Activated CD4-positive, alpha-beta T cell treated with anti-CD3 and anti-CD28 coated beads, Interleukin-2, amount 10 ng/mL, durations not matched to agents 7 days and 5 days (primary cell): ENCODE measurements at regions not wholly inside any gene's neighbourhood (a gene's known extent, or its start where the extent isn't known, plus 50 kb on each side); places are given as distances from the start of the nearest gene placed in this dataset.

Experiments used
- CTCF ChIA-PET: fragments of 350-600 bp; sonication (Branson Sonifier 250); formaldehyde crosslinking; loops from one replicate; lab custom pipeline; 2021; ENCODE audit warnings: antibody characterized with exemption; lab: Charles Lee
- POLR2A ChIA-PET: fragments of 350-600 bp; sonication (Branson Sonifier 250); formaldehyde crosslinking; loops from one replicate; lab custom pipeline; 2021; ENCODE audit warnings: antibody characterized with exemption; lab: Charles Lee
- DNase-seq: peaks from one replicate; pipeline ENCODE4 v3.0.0-alpha.2; 2020
- H3K27ac Mint-ChIP-seq: one replicate; pipeline ENCODE4 v1.8.0; 2021; ENCODE audit warnings: mild to moderate bottlenecking, moderate library complexity, mixed read lengths
- H3K27me3 Mint-ChIP-seq: one replicate; pipeline ENCODE4 v1.8.0; 2021; ENCODE audit warnings: mixed read lengths
- H3K36me3 Mint-ChIP-seq: one replicate; pipeline ENCODE4 v1.8.0; 2021; ENCODE audit warnings: low read depth, mixed read lengths
- H3K4me1 Mint-ChIP-seq: one replicate; pipeline ENCODE4 v1.8.0; 2021; ENCODE audit warnings: mixed read lengths
- H3K4me3 Mint-ChIP-seq: one replicate; pipeline ENCODE4 v1.8.0; 2021; ENCODE audit warnings: mild to moderate bottlenecking, moderate library complexity, mixed read lengths
- H3K9me3 Mint-ChIP-seq: one replicate; pipeline ENCODE4 v1.8.0; 2021; ENCODE audit warnings: mixed read lengths

DNA sequence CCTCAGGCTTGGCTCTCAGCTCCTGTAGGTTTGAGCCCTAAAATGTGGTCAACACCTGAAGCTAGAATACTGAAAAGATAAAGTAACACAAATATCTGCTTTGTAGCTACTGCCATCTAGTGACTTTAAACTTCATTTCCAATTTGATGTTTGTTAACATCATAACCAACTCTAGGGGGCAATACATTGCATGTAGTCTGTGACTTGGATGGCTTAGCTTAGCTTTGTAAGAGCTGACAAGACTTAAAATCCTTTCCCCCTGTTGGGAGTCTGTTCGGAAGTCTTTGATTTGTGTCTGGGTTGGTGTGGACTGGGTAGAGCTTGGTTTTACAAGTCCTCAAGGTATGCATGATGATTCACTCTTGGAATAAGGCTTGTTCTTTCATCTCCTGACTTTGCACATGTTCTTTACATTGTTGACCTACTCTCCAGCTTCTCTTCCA, 51.7 kb downstream of the SCN11A start:
- no peak for DNase-seq
- ChIA-PET CTCF (interaction anchor here (0.6 to 1.3 kb wide), 6 partner anchors 9 to 479 kb away, joined by 3 to 6 read pairs (median 4); no protein-coding TSS in a partner anchor), POLR2A (interaction anchor here (0.6 kb wide), 1 partner anchor 235 kb away, joined by 3 read pairs; no protein-coding TSS in a partner anchor)
- Mint-ChIP-seq H3K9me3 (no peaks in the 10 kb centered on the region), H3K27ac (no peak overlapping the region), H3K36me3 (no peaks in the 10 kb centered on the region), H3K27me3 (peaks cover 8% of the 10 kb centered on the region), H3K4me1 (no peaks in the 10 kb centered on the region), H3K4me3 (no peak overlapping the region)

DNA sequence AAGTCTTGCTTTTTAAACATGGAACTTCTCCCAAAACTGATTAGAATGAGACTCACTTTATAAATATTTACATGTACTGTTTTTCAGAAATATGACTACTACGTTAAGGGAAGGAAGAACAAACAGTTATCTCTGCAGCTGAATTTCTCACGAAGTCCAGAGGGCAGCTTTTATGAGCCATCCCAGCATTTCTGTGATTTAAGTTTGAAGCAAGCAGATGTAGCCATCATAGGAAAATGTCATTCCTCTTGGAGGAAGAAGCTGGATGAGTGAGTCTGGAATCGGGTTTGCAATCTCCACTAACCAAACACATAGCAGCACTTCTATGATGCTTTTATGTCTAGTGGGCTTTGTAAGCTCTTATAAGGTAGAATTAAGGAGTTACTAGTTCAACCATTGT, 53.7 kb downstream of the SCN11A start:
- CTCF ChIA-PET, result no interaction called here
- POLR2A ChIA-PET, result no interaction called here
- H3K27me3 Mint-ChIP-seq, result peaks cover 5% of the 10 kb centered on the region
- H3K9me3 Mint-ChIP-seq, result no peaks in the 10 kb centered on the region
- no peak overlapping the region for H3K27ac Mint-ChIP-seq
- H3K4me3 Mint-ChIP-seq, result no peak overlapping the region
- H3K4me1 Mint-ChIP-seq, result no peaks in the 10 kb centered on the region
- DNase-seq, result no peak
- H3K36me3 Mint-ChIP-seq, result no peaks in the 10 kb centered on the region

- Mint-ChIP-seq H3K9me3 (no peaks in the 10 kb centered on the region), H3K36me3 (no peaks in the 10 kb centered on the region), H3K27ac (no peak overlapping the region), H3K4me1 (no peaks in the 10 kb centered on the region), H3K4me3 (no peak overlapping the region), H3K27me3 (peaks cover 3% of the 10 kb centered on the region)
- ChIA-PET CTCF (no interaction called here), POLR2A (no interaction called here)
- DNase-seq, result no peak
Measured at GRCh38 chr3:38996193-38996592, 55.6 kb downstream of the SCN11A start.

DNA sequence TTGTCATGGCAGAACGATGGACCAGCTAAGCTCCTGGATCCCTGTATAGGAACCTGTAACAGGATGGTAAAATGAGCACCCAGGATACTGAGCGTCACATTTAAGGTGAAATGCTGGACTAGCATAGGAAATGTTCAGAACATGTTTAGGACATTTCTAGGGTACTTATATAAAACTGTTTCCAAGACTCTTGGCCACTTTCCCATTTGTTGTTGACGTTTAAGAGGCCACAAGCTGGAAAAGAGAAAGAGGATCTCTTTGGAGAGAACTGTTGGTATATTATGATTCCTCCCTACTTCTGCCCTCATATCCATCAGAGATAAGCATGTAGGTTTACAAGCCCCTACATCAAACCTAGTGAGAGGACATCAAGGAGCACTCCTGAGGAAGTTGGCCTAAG, 57.5 kb downstream of the SCN11A start:
- H3K9me3 Mint-ChIP-seq, result no peaks in the 10 kb centered on the region
- peaks cover 2% of the 10 kb centered on the region for H3K27me3 Mint-ChIP-seq
- CTCF ChIA-PET, result no interaction called here
- DNase-seq, result no peak
- POLR2A ChIA-PET, result no interaction called here
- H3K36me3 Mint-ChIP-seq, result no peaks in the 10 kb centered on the region
- H3K4me3 Mint-ChIP-seq, result no peak overlapping the region
- H3K4me1 Mint-ChIP-seq, result no peaks in the 10 kb centered on the region
- H3K27ac Mint-ChIP-seq, result no peak overlapping the region

DNA sequence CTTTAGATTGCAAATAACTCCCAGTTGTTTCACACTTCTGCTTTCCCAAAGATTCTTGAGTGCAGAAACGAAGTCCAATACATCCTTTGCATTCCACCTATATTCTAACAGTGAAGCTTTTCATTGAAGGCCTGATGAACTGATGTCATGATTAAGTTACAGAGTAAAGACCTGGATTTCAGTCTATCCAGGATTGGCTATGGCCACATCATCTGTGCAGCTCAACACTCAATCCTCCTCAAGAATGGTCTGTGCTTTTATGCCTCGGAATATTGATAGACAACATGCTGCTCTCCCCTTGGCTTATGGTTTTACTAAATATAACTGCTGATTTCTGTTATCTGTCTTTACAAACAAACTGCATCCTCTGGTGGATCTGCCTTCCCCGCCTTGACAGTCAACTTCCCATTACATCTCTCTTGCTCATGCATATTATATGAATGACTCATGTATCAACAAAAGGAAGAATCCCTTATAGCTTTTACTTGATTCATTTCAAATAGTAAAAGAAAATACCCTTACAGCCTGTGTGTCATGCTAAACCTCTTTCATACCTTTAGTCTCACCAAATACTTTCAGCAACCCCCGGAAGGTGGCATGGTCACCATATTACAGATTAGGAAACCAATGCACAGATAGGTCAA, 59.5 kb downstream of the SCN11A start:
- H3K4me3 Mint-ChIP-seq, result no peak overlapping the region
- no peaks in the 10 kb centered on the region for H3K9me3 Mint-ChIP-seq
- peaks cover 3% of the 10 kb centered on the region for H3K27me3 Mint-ChIP-seq
- H3K4me1 Mint-ChIP-seq, result no peaks in the 10 kb centered on the region
- ChIA-PET POLR2A (no interaction called here), CTCF (interaction anchor here (1.2 to 1.8 kb wide), 3 partner anchors 8 to 33 kb away, joined by 3 to 6 read pairs (median 3); no protein-coding TSS in a partner anchor)
- H3K36me3 Mint-ChIP-seq, result no peaks in the 10 kb centered on the region
- DNase-seq, result no peak
- no peak overlapping the region for H3K27ac Mint-ChIP-seq

GRCh38 chr3:38990621-38991020, 61.1 kb downstream of the SCN11A start:
- Mint-ChIP-seq H3K4me3 (no peak overlapping the region), H3K27me3 (peaks cover 3% of the 10 kb centered on the region), H3K27ac (no peak overlapping the region), H3K36me3 (no peaks in the 10 kb centered on the region), H3K9me3 (no peaks in the 10 kb centered on the region), H3K4me1 (no peaks in the 10 kb centered on the region)
- ChIA-PET CTCF (interaction anchor here (1.8 kb wide), 1 partner anchor 9 kb away, joined by 6 read pairs; no protein-coding TSS in a partner anchor), POLR2A (no interaction called here)
- no peak for DNase-seq

GRCh38 chr3:38989917-38990510, 61.7 kb downstream of the SCN11A start:
- ChIA-PET POLR2A (no interaction called here), CTCF (no interaction called here)
- Mint-ChIP-seq H3K27me3 (peaks cover 3% of the 10 kb centered on the region), H3K9me3 (no peaks in the 10 kb centered on the region), H3K4me1 (no peaks in the 10 kb centered on the region), H3K36me3 (no peaks in the 10 kb centered on the region), H3K4me3 (no peak overlapping the region), H3K27ac (no peak overlapping the region)
- DNase-seq, result no peak

DNA sequence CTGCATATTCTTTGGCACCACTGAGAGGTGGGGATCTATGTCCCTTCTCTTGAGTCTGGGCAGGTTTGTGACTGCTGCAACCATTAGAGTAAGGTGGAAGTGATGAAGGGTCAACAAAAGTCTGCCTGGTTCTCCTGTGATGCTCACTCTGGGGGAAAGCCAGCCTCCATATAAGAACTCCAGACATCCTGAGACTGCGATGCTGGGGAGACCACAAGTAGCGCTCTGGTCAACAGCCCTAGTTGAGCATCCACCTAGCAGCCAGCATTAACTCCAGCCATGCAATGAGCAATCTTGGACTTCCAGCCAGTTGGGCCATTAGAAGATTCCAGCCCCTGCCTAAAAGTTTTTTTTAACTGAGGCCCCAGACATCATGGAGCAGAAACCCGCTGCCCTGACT, 62.8 kb downstream of the SCN11A start:
- H3K27me3 Mint-ChIP-seq, result peaks cover 3% of the 10 kb centered on the region
- CTCF ChIA-PET, result no interaction called here
- H3K9me3 Mint-ChIP-seq, result no peaks in the 10 kb centered on the region
- DNase-seq, result no peak
- no peaks in the 10 kb centered on the region for H3K4me1 Mint-ChIP-seq
- H3K4me3 Mint-ChIP-seq, result no peak overlapping the region
- H3K27ac Mint-ChIP-seq, result no peak overlapping the region
- POLR2A ChIA-PET, result no interaction called here
- H3K36me3 Mint-ChIP-seq, result no peaks in the 10 kb centered on the region

- DNase-seq, result no peak
- Mint-ChIP-seq H3K4me3 (no peak overlapping the region), H3K9me3 (no peaks in the 10 kb centered on the region), H3K27ac (no peak overlapping the region), H3K27me3 (peaks cover 3% of the 10 kb centered on the region), H3K4me1 (no peaks in the 10 kb centered on the region), H3K36me3 (no peaks in the 10 kb centered on the region)
- ChIA-PET POLR2A (no interaction called here), CTCF (no interaction called here)
Measured at GRCh38 chr3:38987456-38987855, 64.3 kb downstream of the SCN11A start.

DNA sequence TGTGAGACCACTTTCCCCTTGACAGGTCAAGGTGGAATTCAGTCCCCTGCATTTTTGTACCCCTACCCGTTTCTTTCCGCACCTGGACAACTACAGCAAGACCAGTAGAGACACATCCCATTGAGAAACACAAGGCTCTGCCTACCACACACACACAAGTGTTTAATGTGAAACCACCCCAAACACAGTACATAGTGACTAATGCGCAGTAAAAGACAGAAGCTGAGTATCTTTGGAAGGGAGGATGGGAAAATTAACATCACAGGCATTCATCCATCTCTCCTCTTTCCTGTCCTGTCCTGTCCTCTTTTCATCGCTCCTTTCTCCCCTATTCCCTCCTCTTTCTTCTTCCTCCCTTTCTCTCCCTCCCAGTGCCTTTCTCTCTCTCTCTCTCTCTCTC, 64.8 kb downstream of the SCN11A start:
- ChIA-PET CTCF (interaction anchor here (0.6 kb wide), 1 partner anchor 26 kb away, joined by 3 read pairs; no protein-coding TSS in a partner anchor), POLR2A (no interaction called here)
- Mint-ChIP-seq H3K4me3 (no peak overlapping the region), H3K4me1 (no peaks in the 10 kb centered on the region), H3K36me3 (no peaks in the 10 kb centered on the region), H3K27me3 (peaks cover 3% of the 10 kb centered on the region), H3K27ac (no peak overlapping the region), H3K9me3 (no peaks in the 10 kb centered on the region)
- DNase-seq, result no peak

- ChIA-PET CTCF (interaction anchor here (0.6 kb wide), 1 partner anchor 25 kb away, joined by 3 read pairs; no protein-coding TSS in a partner anchor), POLR2A (no interaction called here)
- no peak for DNase-seq
Measured at GRCh38 chr3:38985981-38986380, 65.8 kb downstream of the SCN11A start.

DNA sequence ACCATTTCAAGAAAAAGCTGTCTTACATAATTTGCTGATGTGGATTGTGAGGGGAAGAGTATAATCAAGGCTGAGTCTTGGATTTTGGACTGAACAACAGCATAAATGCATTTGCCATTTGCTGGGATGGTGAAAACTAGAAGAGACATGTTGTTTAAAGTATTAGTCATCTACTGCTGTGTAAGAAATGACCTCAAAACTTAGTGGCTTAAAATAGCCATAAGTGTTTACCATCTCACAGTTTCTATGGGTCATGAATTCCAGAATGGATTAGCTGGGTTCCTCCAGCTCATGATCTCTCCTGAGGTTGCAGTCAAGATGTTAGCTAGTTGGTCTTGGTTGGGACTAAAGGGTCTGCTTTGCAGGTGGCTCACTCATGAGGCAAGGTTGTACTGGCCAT, 66.2 kb downstream of the SCN11A start:
- POLR2A ChIA-PET, result no interaction called here
- no peaks in the 10 kb centered on the region for H3K9me3 Mint-ChIP-seq
- DNase-seq, result no peak
- peaks cover 3% of the 10 kb centered on the region for H3K27me3 Mint-ChIP-seq
- H3K4me1 Mint-ChIP-seq, result no peaks in the 10 kb centered on the region
- no peak overlapping the region for H3K4me3 Mint-ChIP-seq
- CTCF ChIA-PET, result interaction anchor here (0.7 kb wide), 1 partner anchor 439 kb away, joined by 3 read pairs; no protein-coding TSS in a partner anchor
- H3K27ac Mint-ChIP-seq, result no peak overlapping the region
- no peaks in the 10 kb centered on the region for H3K36me3 Mint-ChIP-seq

More at GRCh38 chr3:38985981-38986380, 65.8 kb downstream of the SCN11A start:
- no peaks in the 10 kb centered on the region for H3K4me1 Mint-ChIP-seq
- H3K9me3 Mint-ChIP-seq, result no peaks in the 10 kb centered on the region
- H3K4me3 Mint-ChIP-seq, result no peak overlapping the region
- H3K36me3 Mint-ChIP-seq, result no peaks in the 10 kb centered on the region
- no peak overlapping the region for H3K27ac Mint-ChIP-seq
- peaks cover 3% of the 10 kb centered on the region for H3K27me3 Mint-ChIP-seq

GRCh38 chr3:38984731-38985130, 67.0 kb downstream of the SCN11A start:
- H3K36me3 Mint-ChIP-seq, result no peaks in the 10 kb centered on the region
- no peaks in the 10 kb centered on the region for H3K4me1 Mint-ChIP-seq
- peaks cover 3% of the 10 kb centered on the region for H3K27me3 Mint-ChIP-seq
- ChIA-PET POLR2A (no interaction called here), CTCF (interaction anchor here (0.7 to 1.1 kb wide), 2 partner anchors 15 to 438 kb away, joined by 3 read pairs; no protein-coding TSS in a partner anchor)
- DNase-seq, result no peak
- H3K27ac Mint-ChIP-seq, result no peak overlapping the region
- no peaks in the 10 kb centered on the region for H3K9me3 Mint-ChIP-seq
- H3K4me3 Mint-ChIP-seq, result no peak overlapping the region
